Activated B cell treated with CpG ODN at 0.5 μM for 24 hours (primary cell): ENCODE measurements at regions not wholly inside any gene's neighbourhood (a gene's known extent, or its start where the extent isn't known, plus 50 kb on each side); places are given as distances from the start of the nearest gene placed in this dataset.
A peak's percentile ranks its signal among the peaks of the same experiment; 100 is the strongest.

ENCODE experiments used
- ATAC-seq: fragments of 200-7000 bp; cut with Tn5 transposase; one replicate; pipeline ENCODE4 v1.10.0; 2021; ENCODE audit warnings: low read depth, mild to moderate bottlenecking, moderate library complexity
- CTCF ChIA-PET: fragments of 350-600 bp; sonication (Branson Sonifier 250); formaldehyde crosslinking; loops from one replicate; lab custom pipeline; 2021; ENCODE audit warnings: antibody characterized with exemption; lab: Charles Lee
- POLR2A ChIA-PET: fragments of 350-600 bp; sonication (Branson Sonifier 250); formaldehyde crosslinking; loops from one replicate; lab custom pipeline; 2021; ENCODE audit warnings: antibody characterized with exemption; lab: Charles Lee
- DNase-seq: peaks from one replicate; pipeline ENCODE4 v3.0.0; 2022
- H3K27ac Mint-ChIP-seq: one replicate; pipeline ENCODE4 v1.8.0; 2020; ENCODE audit warnings: mixed read lengths
- H3K27me3 Mint-ChIP-seq: one replicate; pipeline ENCODE4 v1.8.0; 2021; ENCODE audit warnings: mixed read lengths
- H3K36me3 Mint-ChIP-seq: one replicate; pipeline ENCODE4 v1.8.0; 2021; ENCODE audit warnings: low read depth, mixed read lengths
- H3K4me1 Mint-ChIP-seq: one replicate; pipeline ENCODE4 v1.8.0; 2021; ENCODE audit warnings: mixed read lengths
- H3K4me3 Mint-ChIP-seq: one replicate; pipeline ENCODE4 v1.8.0; 2020; ENCODE audit warnings: mild to moderate bottlenecking, mixed read lengths
- H3K9me3 Mint-ChIP-seq: one replicate; pipeline ENCODE4 v1.8.0; 2020; ENCODE audit warnings: mixed read lengths
- CTCF ChIP-seq: fragments of 200-600 bp; IDR thresholded peaks from one replicate; pipeline ENCODE4 v1.8.0; 2022; ENCODE audit warnings: antibody characterized with exemption, mild to moderate bottlenecking
- intact Hi-C: fragments of 100-400 bp; cut with micrococcal nuclease; formaldehyde crosslinking; loops from one replicate; pipeline ENCODE4 v1.15.1; 2024

- peak overlapping the region; percentile 90 for H3K27ac Mint-ChIP-seq
- H3K36me3 Mint-ChIP-seq: no peaks in the 10 kb centered on the region
- intact Hi-C loops: loop anchor here (2.0 kb wide), 2 partner anchors 77 to 255 kb away; no protein-coding TSS in a partner anchor
- DNase-seq: no peak
- no peaks in the 10 kb centered on the region for H3K9me3 Mint-ChIP-seq
- peak overlapping the region; percentile 87 for H3K4me3 Mint-ChIP-seq
- ChIA-PET POLR2A (interaction anchor here (0.6 to 2.0 kb wide), 13 partner anchors 16 to 254 kb away, joined by 3 to 11 read pairs (median 5); partner anchors contain the start of gene ZNF217), CTCF (interaction anchor here (1.0 to 1.2 kb wide), 3 partner anchors 187 to 274 kb away, joined by 3 to 4 read pairs (median 3); no protein-coding TSS in a partner anchor)
- peaks cover 66% of the 10 kb centered on the region for H3K4me1 Mint-ChIP-seq
- TF ChIP-seq CTCF: no peak
- H3K27me3 Mint-ChIP-seq: no peaks in the 10 kb centered on the region
- ATAC-seq: peak; percentile 31
Observed at GRCh38 chr20:53660078-53660909, 66.7 kb upstream of the ZNF217 start.

GRCh38 chr20:53658973-53659372 is 65.3 kb upstream of the ZNF217 start:
- H3K36me3 Mint-ChIP-seq: no peaks in the 10 kb centered on the region
- peaks cover 73% of the 10 kb centered on the region for H3K4me1 Mint-ChIP-seq
- no peak for TF ChIP-seq CTCF
- intact Hi-C loops: loop anchor here (5.0 kb wide), 2 partner anchors 168 to 283 kb away; no protein-coding TSS in a partner anchor
- no peaks in the 10 kb centered on the region for H3K27me3 Mint-ChIP-seq
- POLR2A ChIA-PET: interaction anchor here (0.5 to 2.0 kb wide), 5 partner anchors 20 to 248 kb away, joined by 3 to 8 read pairs (median 3); no protein-coding TSS in a partner anchor
- CTCF ChIA-PET: interaction anchor here (1.3 kb wide), 1 partner anchor 18 kb away, joined by 3 read pairs; no protein-coding TSS in a partner anchor
- DNase-seq: no peak
- H3K4me3 Mint-ChIP-seq: no peak overlapping the region
- H3K9me3 Mint-ChIP-seq: no peaks in the 10 kb centered on the region
- ATAC-seq: no peak
- peak overlapping the region; percentile 90 for H3K27ac Mint-ChIP-seq

- no peak for TF ChIP-seq CTCF
- POLR2A ChIA-PET: interaction anchor here (0.9 to 1.5 kb wide), 3 partner anchors 19 to 260 kb away, joined by 3 to 5 read pairs (median 5); no protein-coding TSS in a partner anchor
- intact Hi-C loops: loop anchor here (5.0 kb wide), 2 partner anchors 169 to 284 kb away; no protein-coding TSS in a partner anchor
- ATAC-seq: no peak
- Mint-ChIP-seq H3K4me1 (peaks cover 78% of the 10 kb centered on the region), H3K27me3 (no peaks in the 10 kb centered on the region), H3K4me3 (no peak overlapping the region), H3K27ac (peak overlapping the region; percentile 24), H3K9me3 (no peaks in the 10 kb centered on the region), H3K36me3 (no peaks in the 10 kb centered on the region)
- DNase-seq: no peak
- CTCF ChIA-PET: interaction anchor here (0.6 to 1.6 kb wide), 3 partner anchors 19 to 258 kb away, joined by 3 to 5 read pairs (median 3); no protein-coding TSS in a partner anchor
Observed at GRCh38 chr20:53658322-53658721, 64.7 kb upstream of the ZNF217 start.

GRCh38 chr20:53657732-53658131 is 64.1 kb upstream of the ZNF217 start:
- H3K36me3 Mint-ChIP-seq: no peaks in the 10 kb centered on the region
- H3K9me3 Mint-ChIP-seq: no peaks in the 10 kb centered on the region
- no peaks in the 10 kb centered on the region for H3K27me3 Mint-ChIP-seq
- H3K4me1 Mint-ChIP-seq: peaks cover 84% of the 10 kb centered on the region
- ATAC-seq (no peak), DNase-seq (no peak)
- peak overlapping the region; percentile 16 for H3K4me3 Mint-ChIP-seq
- intact Hi-C loops: loop anchor here (2.0 to 5.0 kb wide), 3 partner anchors 15 to 285 kb away; no protein-coding TSS in a partner anchor
- ChIA-PET POLR2A (interaction anchor here (0.6 to 1.0 kb wide), 5 partner anchors 11 to 260 kb away, joined by 3 to 6 read pairs (median 5); no protein-coding TSS in a partner anchor), CTCF (interaction anchor here (0.6 to 1.6 kb wide), 3 partner anchors 19 to 259 kb away, joined by 3 to 5 read pairs (median 3); no protein-coding TSS in a partner anchor)
- TF ChIP-seq CTCF: no peak
- H3K27ac Mint-ChIP-seq: peak overlapping the region; percentile 81
